Umbilical cord (tissue), 1 donor: ENCODE measurements at regions not wholly inside any gene's neighbourhood (a gene's known extent, or its start where the extent isn't known, plus 50 kb on each side); places are given as distances from the start of the nearest gene placed in this dataset.
"Not testable (repeated sequence)": the region's sequence is repeated elsewhere in the genome, so short reads cannot be mapped to it uniquely, and the experiment has no call there.

ENCODE experiments used
- DNase-seq: peaks from one replicate; pipeline ENCODE4 v3.0.0-alpha.2; 2015; ENCODE audit warnings: low spot score

DNA sequence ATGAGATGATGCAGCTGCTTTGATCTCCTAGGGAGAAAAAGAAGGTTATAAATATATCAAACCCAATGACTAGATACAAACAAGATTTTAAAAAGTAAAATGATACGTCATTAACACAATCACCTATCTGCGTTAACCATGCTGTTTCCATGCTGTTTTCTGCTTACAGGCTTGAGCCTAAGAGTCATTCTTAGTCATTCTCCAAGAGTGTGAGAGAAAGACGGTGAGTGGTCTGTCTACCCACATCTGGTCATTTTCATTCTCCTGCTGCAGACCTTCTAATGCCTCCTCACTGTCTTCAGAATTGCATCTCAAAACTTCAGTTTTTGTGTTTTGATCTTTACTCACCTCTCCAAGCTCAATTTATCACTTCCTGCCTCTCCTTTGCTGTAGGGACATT lies 98.0 kb upstream of the ELMO1 start:
- DNase-seq, result no peak

DNA sequence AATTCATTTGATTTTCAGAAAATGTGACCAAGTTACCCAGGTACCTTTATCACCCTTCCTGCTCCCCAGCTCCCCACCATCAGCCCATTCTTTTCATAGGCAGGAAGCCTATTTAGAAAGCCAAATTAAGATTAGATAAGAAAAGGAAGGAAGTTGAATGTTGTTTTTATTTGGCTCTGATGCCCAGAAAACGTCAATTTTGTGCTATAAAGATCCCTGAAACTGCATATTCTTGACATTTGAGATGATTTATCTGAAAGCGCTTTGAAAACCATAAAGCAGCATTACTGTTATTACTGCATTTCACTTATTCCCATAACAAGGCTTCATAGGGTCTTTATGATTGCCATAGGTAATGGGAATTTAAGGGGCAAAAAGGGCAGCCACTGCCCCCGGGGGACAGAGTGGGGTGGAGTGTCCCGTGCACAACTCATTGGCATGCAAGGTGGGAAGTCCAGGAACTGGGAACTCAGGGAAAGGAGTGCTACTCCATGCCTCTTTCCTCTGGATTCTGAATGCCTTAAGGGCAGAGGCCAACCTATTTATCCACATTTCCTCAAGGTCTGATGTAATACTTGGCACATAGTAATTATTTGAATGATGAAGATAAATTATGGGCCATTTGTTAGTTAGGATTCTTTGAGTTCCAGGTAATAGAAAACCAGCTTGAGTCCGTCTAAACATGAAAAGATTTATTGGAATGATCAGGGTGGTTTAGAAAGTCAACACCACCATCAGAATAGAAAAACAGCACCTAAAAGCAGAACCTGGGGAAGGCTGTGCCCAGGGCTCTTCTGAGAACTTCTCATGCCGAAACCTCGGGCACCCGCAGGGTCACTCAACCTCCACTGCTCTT lies 100.6 kb upstream of the ELMO1 start:
- peak; percentile 23 for DNase-seq

DNA sequence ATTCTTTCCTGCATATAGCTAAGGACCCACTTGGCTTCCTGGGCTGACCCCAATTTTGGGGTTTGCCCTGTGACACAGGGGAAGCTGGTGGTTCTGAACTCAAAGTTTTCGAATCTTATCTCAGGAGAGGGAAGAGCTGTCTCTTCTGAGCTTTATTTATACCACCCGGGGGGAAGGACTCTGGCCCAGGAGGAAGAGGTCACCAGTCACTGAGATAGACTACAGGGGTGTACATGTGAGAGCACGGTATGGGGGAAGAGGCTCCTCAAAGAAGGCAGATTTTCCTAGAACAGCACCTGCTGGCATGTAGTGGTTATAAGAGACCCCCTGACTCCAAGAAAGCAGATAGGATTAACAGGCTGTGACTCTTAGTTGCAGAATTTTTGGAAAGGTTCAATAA lies 101.8 kb upstream of the ELMO1 start:
- DNase-seq, result no peak

GRCh38 chr7:37550872-37551271 lies 102.2 kb upstream of the ELMO1 start:
- DNase-seq, result no peak

- DNase-seq, result no peak
Measured at GRCh38 chr7:37552030-37552429, 103.4 kb upstream of the ELMO1 start.

DNA sequence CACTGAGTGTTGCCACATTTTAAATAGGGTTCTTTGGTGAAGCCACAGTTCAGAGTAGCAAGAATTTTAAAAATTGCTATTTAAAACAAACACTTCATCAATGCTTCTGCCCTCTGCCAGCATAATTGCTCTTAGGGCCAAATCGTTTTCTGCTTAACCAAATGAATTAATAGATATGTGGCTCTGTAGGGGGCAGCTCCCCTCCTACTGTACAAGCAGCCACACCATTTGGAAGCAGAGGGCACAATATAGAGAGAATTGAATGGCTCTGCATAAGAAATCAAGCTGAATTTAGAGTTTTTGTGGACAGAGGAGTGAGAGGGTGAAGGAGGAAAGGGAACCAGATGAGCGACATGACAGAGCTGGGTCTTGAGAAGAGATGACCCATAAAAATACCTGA lies 103.8 kb upstream of the ELMO1 start:
- DNase-seq, result not testable (repeated sequence)

DNA sequence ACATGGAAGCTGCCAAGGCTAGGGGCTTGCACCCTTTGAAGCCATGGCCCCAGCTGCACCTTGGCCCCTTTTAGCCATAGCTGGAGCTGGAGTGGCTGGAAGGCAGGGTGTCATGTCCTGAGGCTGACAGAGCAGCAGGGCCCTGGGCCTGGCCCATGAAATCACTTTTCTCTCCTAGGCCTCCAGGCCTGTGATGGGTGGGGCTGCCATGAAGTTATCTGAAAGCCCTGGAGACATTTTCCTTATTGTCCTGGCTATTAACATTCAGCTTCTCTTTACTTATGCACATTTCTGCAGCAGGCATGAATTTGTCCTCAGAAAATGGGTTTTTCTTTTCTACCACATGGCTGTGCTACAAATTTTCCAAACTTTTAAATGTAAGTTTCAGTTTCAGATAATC lies 106.9 kb upstream of the ELMO1 start:
- no peak for DNase-seq

- DNase-seq, result no peak
Measured at GRCh38 chr7:37557571-37558209, 109.0 kb upstream of the ELMO1 start.

- DNase-seq, result peak; percentile 11
Measured at GRCh38 chr7:37558320-37559096, 109.8 kb upstream of the ELMO1 start.

DNA sequence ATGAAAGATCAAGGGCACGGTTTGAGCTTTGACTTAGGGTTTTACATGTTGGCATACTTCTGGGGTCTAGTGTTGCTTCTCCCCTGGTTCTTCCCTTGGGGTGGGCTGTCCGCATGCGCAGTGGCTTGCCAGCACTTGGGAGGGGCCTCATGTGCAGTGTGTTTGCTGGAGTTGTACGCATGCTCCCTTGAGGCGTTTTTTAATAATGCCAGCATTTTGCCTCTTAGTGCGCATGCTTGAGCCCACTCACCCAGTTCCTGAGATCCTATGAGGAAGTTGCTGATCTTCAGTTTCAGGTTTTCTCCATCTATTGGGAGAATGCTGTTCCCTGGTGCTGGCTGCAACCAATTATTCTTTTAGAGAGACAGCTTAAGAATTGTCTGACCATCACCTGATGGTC lies 113.4 kb upstream of the GPR141 start:
- no peak for DNase-seq

- no peak for DNase-seq
Measured at GRCh38 chr7:37571806-37572205, 111.8 kb upstream of the GPR141 start.

GRCh38 chr7:37577412-37577811 lies 106.2 kb upstream of the GPR141 start:
- DNase-seq, result peak; percentile 36

DNA sequence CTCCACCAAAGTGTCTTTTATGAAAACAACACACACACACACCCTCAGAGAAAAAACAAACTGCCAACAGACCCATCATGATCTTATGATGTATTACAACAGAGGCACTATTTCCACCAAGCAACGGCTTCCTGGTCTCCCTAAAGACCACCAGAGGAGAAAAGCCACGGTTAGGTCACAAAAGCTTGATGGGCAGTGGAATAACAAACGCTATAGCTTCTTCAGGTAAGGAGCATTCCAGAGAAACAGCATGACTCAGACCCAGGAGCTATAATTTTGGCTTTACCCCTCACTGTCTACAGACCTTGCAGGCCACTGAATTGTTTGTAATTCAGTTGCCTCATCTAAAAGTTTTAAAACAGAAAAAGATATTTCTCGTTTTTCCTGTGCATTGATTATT lies 105.7 kb upstream of the GPR141 start:
- DNase-seq, result no peak

DNA sequence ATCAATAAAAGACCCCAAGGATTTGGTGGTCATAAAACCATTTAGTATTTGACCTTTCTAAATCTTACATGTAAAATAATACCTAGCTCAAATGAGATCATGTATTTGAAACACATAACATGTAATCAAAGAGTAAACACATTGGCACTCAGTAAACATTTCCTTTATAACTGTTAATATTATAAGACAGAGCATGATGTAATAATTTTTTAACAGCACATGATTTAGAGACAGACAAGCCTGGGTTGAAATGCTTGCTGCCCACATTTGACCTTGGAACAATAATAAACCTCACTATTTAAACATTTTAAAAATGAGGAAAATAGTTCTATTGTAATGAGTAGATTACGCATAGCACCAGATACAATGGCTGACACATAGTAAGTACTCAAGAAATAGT lies 105.2 kb upstream of the GPR141 start:
- no peak for DNase-seq

DNA sequence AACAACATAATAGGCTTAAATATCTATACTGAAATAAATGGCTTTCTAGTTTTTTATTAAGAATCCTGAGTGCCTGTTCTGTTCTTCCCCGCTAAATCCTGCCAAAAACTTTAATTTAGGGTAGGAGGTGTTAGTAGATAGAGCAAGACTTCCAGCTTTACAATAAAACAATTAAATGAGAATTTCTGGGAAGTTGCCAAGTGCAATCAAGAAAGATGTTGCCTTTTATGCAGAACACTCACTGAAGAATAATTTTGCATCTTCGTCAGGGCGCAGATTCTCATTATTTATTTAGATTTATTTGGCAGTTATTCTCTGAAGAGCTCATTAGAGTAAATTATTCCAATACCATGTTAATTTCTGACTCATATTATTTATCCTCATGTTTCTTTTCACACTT lies 103.2 kb upstream of the GPR141 start:
- no peak for DNase-seq

- DNase-seq, result peak; percentile 48
Measured at GRCh38 chr7:37584651-37585463, 98.7 kb upstream of the GPR141 start.

- no peak for DNase-seq
Measured at GRCh38 chr7:37590824-37591223, 92.7 kb upstream of the GPR141 start.

DNA sequence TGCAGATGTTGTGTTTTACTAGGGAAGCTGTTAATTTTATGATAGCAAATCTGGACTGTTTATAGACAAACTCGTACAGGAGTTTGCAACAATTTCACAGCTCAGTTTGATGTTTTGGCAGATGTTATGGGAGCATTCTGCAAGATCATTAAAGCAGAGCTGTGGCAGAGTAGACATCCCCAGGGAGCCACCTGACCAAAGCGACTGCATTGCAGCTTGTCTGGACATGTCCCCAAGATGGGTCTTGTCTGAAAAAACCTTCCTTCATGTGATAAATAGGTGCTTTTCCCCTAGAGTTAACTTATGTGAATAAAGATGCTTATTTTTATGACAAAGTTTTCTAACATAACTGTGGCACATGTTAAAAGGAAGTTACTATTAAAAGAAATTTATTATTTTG lies 91.2 kb upstream of the GPR141 start:
- DNase-seq, result no peak

DNA sequence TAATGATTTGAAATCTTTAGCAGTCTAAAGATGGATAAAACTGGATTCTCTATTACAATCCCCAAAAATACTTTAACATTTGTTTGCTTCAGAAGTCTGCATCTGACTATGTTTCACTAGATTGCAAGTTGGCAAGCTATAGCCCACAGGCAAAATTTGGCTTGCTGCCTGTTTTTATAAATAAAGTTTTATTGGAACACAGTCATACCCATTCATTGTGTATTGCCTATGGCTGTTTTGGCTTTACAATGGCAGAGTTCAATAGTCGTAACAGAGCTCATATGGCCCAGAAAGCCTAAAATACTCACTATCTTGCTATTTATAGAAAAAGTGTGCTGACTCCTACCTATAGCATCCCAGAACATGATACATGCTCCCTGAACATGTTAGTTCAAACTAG lies 89.0 kb upstream of the GPR141 start:
- DNase-seq, result no peak

DNA sequence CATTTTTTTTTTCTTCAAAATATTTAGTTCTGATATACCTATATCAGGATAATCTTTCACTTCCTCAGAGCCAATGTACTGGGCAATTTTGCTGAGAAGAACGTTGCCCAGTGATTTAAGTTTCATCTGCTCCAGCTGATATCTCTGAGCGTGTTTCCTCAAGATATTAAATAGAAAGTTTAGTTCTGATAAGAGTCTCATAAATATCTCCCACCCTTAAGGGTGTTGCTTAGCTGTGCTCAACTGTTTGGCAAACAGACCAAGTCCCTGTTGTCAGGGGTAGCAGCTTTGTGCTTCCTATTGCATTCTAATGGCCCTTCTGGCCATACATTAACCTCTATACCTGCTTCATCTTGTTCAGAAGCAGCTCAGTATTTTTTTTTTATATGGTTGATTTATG lies 84.7 kb upstream of the GPR141 start:
- peak; percentile 62 for DNase-seq

DNA sequence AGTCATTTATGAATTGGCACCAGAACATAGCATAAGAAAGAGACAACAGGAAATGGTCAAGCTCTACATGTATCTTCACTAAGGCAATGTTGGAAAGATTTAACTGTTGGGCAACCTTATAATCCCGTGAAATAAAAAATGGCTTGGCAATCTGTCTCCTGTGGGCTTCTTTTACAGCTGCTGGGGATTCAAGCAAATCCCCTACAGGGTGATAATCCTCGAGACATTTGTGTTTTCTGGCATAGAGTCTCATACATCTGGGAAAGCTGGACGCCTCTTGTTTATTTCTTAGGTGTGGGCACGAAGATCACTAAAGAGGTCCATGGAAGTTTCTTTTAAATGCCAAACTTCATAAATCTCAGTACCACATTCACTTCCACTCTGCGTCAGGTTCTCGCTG lies 82.2 kb upstream of the GPR141 start:
- peak; percentile 86 for DNase-seq

GRCh38 chr7:37604078-37604477 lies 79.5 kb upstream of the GPR141 start:
- no peak for DNase-seq
